NOMO-1 treated with dmso at 0.1 percent for 144 hours (cell line): ENCODE measurements at regions not wholly inside any gene's neighbourhood (a gene's known extent, or its start where the extent isn't known, plus 50 kb on each side); places are given as distances from the start of the nearest gene placed in this dataset.
A peak's percentile ranks its signal among the peaks of the same experiment; 100 is the strongest.

Source experiments
- DNase-seq: peaks from one replicate; lab custom pipeline; 2025; ENCODE audit not compliant: unreplicated experiment; lab: John Stamatoyannopoulos, UW

- DNase-seq: peak; percentile 54
Measured at GRCh38 chr17:14019186-14019956, 49.9 kb upstream of the COX10 start.
